NB4 (cell line): ENCODE measurements at regions not wholly inside any gene's neighbourhood (a gene's known extent, or its start where the extent isn't known, plus 50 kb on each side); places are given as distances from the start of the nearest gene placed in this dataset.

Source experiments
- CTCF ChIP-seq: IDR thresholded peaks from one replicate; pipeline ENCODE4 v1.5.1; 2012; ENCODE audit warnings: low read depth, low read length
- POLR2A ChIP-seq: IDR thresholded peaks from 2 replicates; pipeline ENCODE4 v1.6.1; 2011; ENCODE audit warnings: mild to moderate bottlenecking; ENCODE audit not compliant: insufficient read length; ENCODE audit errors: extremely low read depth

GRCh38 chr4:32249040-32249439 is 1528.9 kb downstream of the PCDH7 start:
- TF ChIP-seq CTCF (no peak), POLR2A (no peak)
